Tibial nerve (tissue), 3 donors: ENCODE measurements at regions not wholly inside any gene's neighbourhood (a gene's known extent, or its start where the extent isn't known, plus 50 kb on each side); places are given as distances from the start of the nearest gene placed in this dataset.

Experiments used
- CTCF ChIP-seq, 5 experiments: fragments of 200-600 bp in 3 of 5; fragments of 450-650 bp in 2 of 5; sonication (generic) in 3 of 5; IDR thresholded peaks; one replicate each; pipeline ENCODE4 v1.5.1; 2016 to 2019; ENCODE audit warnings: antibody characterized with exemption in 5 of 5, mild to moderate bottlenecking in 3 of 5, moderate library complexity in 2 of 5
- POLR2A ChIP-seq, 2 donors: fragments of 450-650 bp; IDR thresholded peaks; one replicate each; pipeline ENCODE4 v1.6.1; 2017; ENCODE audit warnings: antibody characterized with exemption in 2 of 2, mild to moderate bottlenecking in 2 of 2, moderate library complexity in 2 of 2

- TF ChIP-seq CTCF (IDR thresholded peaks at IDR 0.05) (no peak), POLR2A (IDR thresholded peaks at IDR 0.05) (no peak)
Observed at GRCh38 chr2:198339116-198339515, 534.7 kb downstream of the PLCL1 start.
